GM12878 (cell line): ENCODE measurements at regions not wholly inside any gene's neighbourhood (a gene's known extent, or its start where the extent isn't known, plus 50 kb on each side); places are given as distances from the start of the nearest gene placed in this dataset.

Experiments
- ATAC-seq: fragments of 200-7000 bp; cut with Tn5 transposase; 3 replicates; pipeline ENCODE4 v1.9.1; 2020; ENCODE audit warnings: mild to moderate bottlenecking, moderate library complexity
- BruUV-seq: library from RNA; stranded (reverse); fragments of 400-500 nt; replicated peaks from 2 replicates; lab custom pipeline; 2021; lab: Mats Ljungman, UMichigan
- CTCF ChIA-PET: fragments of 300-600 bp; sonication (Branson Sonifier 250); formaldehyde crosslinking; extraction: SDS; loops from one replicate; lab custom pipeline; 2021; ENCODE audit warnings: inconsistent platforms; lab: Yijun Ruan, JAX
- POLR2A ChIA-PET: fragments of 350-600 bp; formaldehyde crosslinking; extraction: SDS; loops from one replicate; lab custom pipeline; 2021; ENCODE audit warnings: inconsistent platforms; lab: Charles Lee
- RAD21 ChIA-PET: fragments of 300-600 bp; sonication (Branson Sonifier 250); formaldehyde crosslinking; loops from one replicate; lab custom pipeline; 2023; ENCODE audit warnings: antibody characterized with exemption; ENCODE audit not compliant: unreplicated experiment; lab: Charles Lee
- SMC1A ChIA-PET: fragments of 300-600 bp; sonication (Branson Sonifier 250); formaldehyde crosslinking; loops from one replicate; lab custom pipeline; 2023; ENCODE audit not compliant: unreplicated experiment, uncharacterized antibody; lab: Charles Lee
- DNase-seq: peaks from one replicate; pipeline ENCODE4 v3.0.0-alpha.2; 2011; ENCODE audit warnings: low read depth, low spot score
- FAIRE-seq: peaks from 3 replicates; lab custom pipeline; 2011; peaks lifted over from hg19 to GRCh38; lab: Jason Lieb, UNC
- H2AFZ ChIP-seq: 2 replicates; pipeline ENCODE4 v1.6.0; 2011; ENCODE audit warnings: low read depth, low read length, control low read depth; ENCODE audit not compliant: control insufficient read depth
- H3K27ac ChIP-seq: 2 replicates; pipeline ENCODE4 v1.5.1; 2011; ENCODE audit warnings: control low read depth; ENCODE audit not compliant: control insufficient read depth, insufficient read depth
- H3K27me3 ChIP-seq, 2 experiments: replicated peaks in 1 of 2; 2 replicates each; pipeline versions ENCODE4 v1.6.0 to v1.6.1; 2011; ENCODE audit warnings: low read length in 1 of 2; ENCODE audit not compliant: control insufficient read depth in 2 of 2, insufficient read depth in 2 of 2
- H3K36me3 ChIP-seq, 2 experiments: 2 replicates each; pipeline ENCODE4 v1.5.1; 2011; ENCODE audit warnings: low read length in 1 of 2; ENCODE audit not compliant: control insufficient read depth in 2 of 2, insufficient read depth in 2 of 2
- H3K4me1 ChIP-seq: 2 replicates; pipeline ENCODE4 v1.6.1; 2011; ENCODE audit warnings: mild to moderate bottlenecking, low read length, moderate library complexity, mixed read lengths; ENCODE audit not compliant: control insufficient read depth, insufficient read depth
- H3K4me2 ChIP-seq: 2 replicates; pipeline ENCODE4 v1.6.0; 2011; ENCODE audit warnings: control low read depth; ENCODE audit not compliant: control insufficient read depth, insufficient read depth
- H3K4me3 ChIP-seq: fragments of 200-600 bp; sonication (generic); 2 replicates; pipeline ENCODE4 v1.5.1; 2016
- H3K79me2 ChIP-seq: 2 replicates; pipeline ENCODE4 v1.6.0; 2011; ENCODE audit warnings: low read length; ENCODE audit not compliant: control insufficient read depth, insufficient read depth
- H3K9ac ChIP-seq: 2 replicates; pipeline ENCODE4 v1.8.0; 2011; ENCODE audit warnings: low read length, control low read depth, mixed read lengths; ENCODE audit not compliant: control insufficient read depth, insufficient read depth
- H3K9me3 ChIP-seq: replicated peaks from 3 replicates; pipeline ENCODE4 v1.5.1; 2011; ENCODE audit warnings: mild to moderate bottlenecking, low read length; ENCODE audit not compliant: control insufficient read depth, insufficient read depth
- H4K20me1 ChIP-seq: 2 replicates; pipeline ENCODE4 v1.6.0; 2011; ENCODE audit not compliant: control insufficient read depth, insufficient read depth
- BCLAF1 ChIP-seq: fragments of 450-650 bp; IDR thresholded peaks from 2 replicates; pipeline ENCODE4 v1.6.1; 2017; ENCODE audit warnings: antibody characterized with exemption, mild to moderate bottlenecking, moderate library complexity
- CHD1 ChIP-seq: IDR thresholded peaks from 2 replicates; pipeline ENCODE4 v1.6.1; 2012; ENCODE audit warnings: low read depth, low read length, improper control_type of control experiment
- IKZF1 ChIP-seq: fragments of 450-650 bp; conservative IDR thresholded peaks from 2 replicates; pipeline ENCODE4 v1.6.1; 2017; ENCODE audit warnings: antibody characterized with exemption, mild to moderate bottlenecking
- KDM1A ChIP-seq: fragments of 200-600 bp; sonication (generic); IDR thresholded peaks from 2 replicates; pipeline ENCODE4 v1.6.1; 2016; ENCODE audit warnings: borderline replicate concordance
- MEF2A ChIP-seq: IDR thresholded peaks from 2 replicates; pipeline ENCODE4 v1.6.1; 2011; ENCODE audit warnings: low read depth, mild to moderate bottlenecking, low read length, moderate library complexity; ENCODE audit not compliant: insufficient read depth
- NFYA ChIP-seq: IDR thresholded peaks from 2 replicates; pipeline ENCODE4 v1.6.1; 2011; ENCODE audit warnings: low read depth, mild to moderate bottlenecking, low read length, improper control_type of control experiment, borderline replicate concordance
- NFYB ChIP-seq: IDR thresholded peaks from 2 replicates; pipeline ENCODE4 v1.6.1; 2011; ENCODE audit warnings: low read depth, mild to moderate bottlenecking, low read length, improper control_type of control experiment, moderate library complexity; ENCODE audit not compliant: insufficient read depth
- NR2F1 ChIP-seq: fragments of 450-650 bp; conservative IDR thresholded peaks from 2 replicates; pipeline ENCODE4 v1.6.1; 2017; ENCODE audit warnings: mild to moderate bottlenecking
- POLR2AphosphoS5 ChIP-seq: IDR thresholded peaks from 2 replicates; pipeline ENCODE4 v1.6.1; 2011; ENCODE audit warnings: mild to moderate bottlenecking, low read length, inconsistent platforms
- RBBP5 ChIP-seq: fragments of 200-600 bp; sonication (generic); conservative IDR thresholded peaks from 2 replicates; pipeline ENCODE4 v1.6.1; 2016
- RCOR1 ChIP-seq: conservative IDR thresholded peaks from 2 replicates; pipeline ENCODE4 v1.6.1; 2012; ENCODE audit warnings: low read depth, low read length, improper control_type of control experiment
- RELB ChIP-seq: fragments of 450-650 bp; IDR thresholded peaks from 2 replicates; pipeline ENCODE4 v1.6.1; 2017; ENCODE audit warnings: low read depth, mild to moderate bottlenecking, moderate library complexity
- SMAD5 ChIP-seq: IDR thresholded peaks from 2 replicates; pipeline ENCODE4 v1.6.1; 2016; ENCODE audit warnings: antibody characterized with exemption, low read depth
- TAF1 ChIP-seq: IDR thresholded peaks from 2 replicates; pipeline ENCODE4 v1.6.1; 2011; ENCODE audit warnings: mild to moderate bottlenecking, low read depth, low read length, borderline replicate concordance
- TCF12 ChIP-seq: IDR thresholded peaks from 2 replicates; pipeline ENCODE4 v1.6.1; 2011; ENCODE audit warnings: low read depth, mild to moderate bottlenecking, low read length
- WRNIP1 ChIP-seq: IDR thresholded peaks from 2 replicates; pipeline ENCODE4 v1.6.1; 2011; ENCODE audit warnings: low read depth, low read length, improper control_type of control experiment, borderline replicate concordance
- WGBS: methylation state at CpG from one replicate; pipeline ENCODE4 v1.1.6; 2016; ENCODE audit warnings: low lambda C conversion rate; ENCODE audit not compliant: insufficient replicate concordance, insufficient coverage; ENCODE audit errors: missing lambda C conversion rate; 5-methylcytosine and 5-hydroxymethylcytosine counted together
- in situ Hi-C: fragments of 300-500 bp; cut with MboI; formaldehyde crosslinking; loops from 9 replicates; pipeline ENCODE4 v1.14.3; 2018; ENCODE audit warnings: mixed read lengths
- intact Hi-C: fragments of 100-400 bp; cut with micrococcal nuclease; formaldehyde crosslinking; loops from one replicate; pipeline ENCODE4 v1.14.2; 2022; ENCODE audit not compliant: unreplicated experiment
- TF ChIP-seq, protein P1 (sequence below): IDR thresholded peaks from 2 replicates; pipeline ENCODE4 v1.6.1; 2011; ENCODE audit warnings: low read depth, low read length, improper control_type of control experiment, borderline replicate concordance
- TF ChIP-seq, protein P2 (sequence below): fragments of 450-650 bp; IDR thresholded peaks from 2 replicates; pipeline ENCODE4 v1.6.1; 2017; ENCODE audit warnings: mild to moderate bottlenecking, low read depth, inconsistent platforms; ENCODE audit not compliant: poor library complexity, severe bottlenecking

GRCh38 chr15:87712211-87712610 is 544.3 kb downstream of the NTRK3 start (continued):
- TF ChIP-seq, protein P1, sequence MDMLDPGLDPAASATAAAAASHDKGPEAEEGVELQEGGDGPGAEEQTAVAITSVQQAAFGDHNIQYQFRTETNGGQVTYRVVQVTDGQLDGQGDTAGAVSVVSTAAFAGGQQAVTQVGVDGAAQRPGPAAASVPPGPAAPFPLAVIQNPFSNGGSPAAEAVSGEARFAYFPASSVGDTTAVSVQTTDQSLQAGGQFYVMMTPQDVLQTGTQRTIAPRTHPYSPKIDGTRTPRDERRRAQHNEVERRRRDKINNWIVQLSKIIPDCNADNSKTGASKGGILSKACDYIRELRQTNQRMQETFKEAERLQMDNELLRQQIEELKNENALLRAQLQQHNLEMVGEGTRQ, result no peak
- TF ChIP-seq MEF2A (no peak), TAF1 (no peak), NFYA (no peak), IKZF1 (no peak), BCLAF1 (no peak), NFYB (no peak), POLR2AphosphoS5 (no peak), KDM1A (no peak), RBBP5 (no peak)

- Histone ChIP-seq H3K36me3 (no peaks in the 10 kb centered on the region), H4K20me1 (no peaks in the 10 kb centered on the region), H2AFZ (no peak overlapping the region), H3K4me3 (no peak overlapping the region), H3K4me2 (no peak overlapping the region), H3K4me1 (no peaks in the 10 kb centered on the region), H3K9me3 (no peaks in the 10 kb centered on the region; the same call in 2 of the 3 replicates), H3K9ac (no peak overlapping the region), H3K79me2 (no peaks in the 10 kb centered on the region), H3K27ac (no peak overlapping the region), H3K27me3 (no peaks in the 10 kb centered on the region)
- no TSS peak for BruUV-seq
- DNase-seq (no peak), FAIRE-seq (no peak), ATAC-seq (no peak)
- intact Hi-C loops (no loop called here), in situ Hi-C loops (no loop called here)
- ChIA-PET SMC1A (no interaction called here), CTCF (no interaction called here), RAD21 (no interaction called here), POLR2A (no interaction called here)
- WGBS, result 29% methylated on average over 6 of the region's 6 CpGs
- TF ChIP-seq SMAD5 (no peak), RBBP5 (no peak), WRNIP1 (no peak), TCF12 (no peak), RELB (no peak), NR2F1 (no peak), RCOR1 (no peak), NFYA (no peak), CHD1 (no peak)
- TF ChIP-seq, protein P2, sequence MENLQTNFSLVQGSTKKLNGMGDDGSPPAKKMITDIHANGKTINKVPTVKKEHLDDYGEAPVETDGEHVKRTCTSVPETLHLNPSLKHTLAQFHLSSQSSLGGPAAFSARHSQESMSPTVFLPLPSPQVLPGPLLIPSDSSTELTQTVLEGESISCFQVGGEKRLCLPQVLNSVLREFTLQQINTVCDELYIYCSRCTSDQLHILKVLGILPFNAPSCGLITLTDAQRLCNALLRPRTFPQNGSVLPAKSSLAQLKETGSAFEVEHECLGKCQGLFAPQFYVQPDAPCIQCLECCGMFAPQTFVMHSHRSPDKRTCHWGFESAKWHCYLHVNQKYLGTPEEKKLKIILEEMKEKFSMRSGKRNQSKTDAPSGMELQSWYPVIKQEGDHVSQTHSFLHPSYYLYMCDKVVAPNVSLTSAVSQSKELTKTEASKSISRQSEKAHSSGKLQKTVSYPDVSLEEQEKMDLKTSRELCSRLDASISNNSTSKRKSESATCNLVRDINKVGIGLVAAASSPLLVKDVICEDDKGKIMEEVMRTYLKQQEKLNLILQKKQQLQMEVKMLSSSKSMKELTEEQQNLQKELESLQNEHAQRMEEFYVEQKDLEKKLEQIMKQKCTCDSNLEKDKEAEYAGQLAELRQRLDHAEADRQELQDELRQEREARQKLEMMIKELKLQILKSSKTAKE, result no peak
These were observed 545.5 kb downstream of the NTRK3 start for GRCh38 chr15:87711026-87711425.
